Breast epithelium (tissue), 3 donors: ENCODE measurements at regions not wholly inside any gene's neighbourhood (a gene's known extent, or its start where the extent isn't known, plus 50 kb on each side); places are given as distances from the start of the nearest gene placed in this dataset.

Experiments used
- CTCF ChIP-seq, 3 donors: fragments of 450-650 bp; IDR thresholded peaks; one replicate each; pipeline ENCODE4 v1.5.1; 2016 to 2017; ENCODE audit warnings: antibody characterized with exemption in 3 of 3, mild to moderate bottlenecking in 3 of 3, moderate library complexity in 3 of 3
- POLR2A ChIP-seq: fragments of 450-650 bp; IDR thresholded peaks from one replicate; pipeline ENCODE4 v1.6.1; 2016; ENCODE audit warnings: antibody characterized with exemption, mild to moderate bottlenecking, moderate library complexity

GRCh38 chr16:74030000-74030706 lies 266.5 kb upstream of the PSMD7 start:
- no peak for TF ChIP-seq CTCF (IDR thresholded peaks at IDR 0.05)
- no peak for TF ChIP-seq POLR2A
